ENCODE measurements at regions not wholly inside any gene's neighbourhood (a gene's known extent, or its start where the extent isn't known, plus 50 kb on each side); places are given as distances from the start of the nearest gene placed in this dataset.

DNA sequence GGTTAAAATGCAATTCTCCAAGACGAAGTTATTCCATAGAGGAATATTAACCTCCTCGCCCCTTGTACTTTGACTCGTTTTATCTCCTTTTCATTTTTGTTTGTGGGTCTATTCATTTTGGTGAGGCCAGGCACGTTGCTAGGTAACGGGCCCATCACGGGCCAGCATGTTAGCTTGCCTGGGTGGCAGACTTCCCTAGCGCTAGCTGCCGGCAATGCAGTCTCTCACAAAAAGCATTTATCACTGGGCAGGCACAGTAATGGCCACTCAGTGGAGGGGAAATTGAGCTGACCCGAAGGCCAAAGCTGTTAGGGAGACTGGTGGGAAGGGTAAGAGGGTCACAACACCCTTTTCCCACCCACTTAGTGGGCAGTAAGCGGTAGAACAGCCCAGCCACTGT, 234.4 kb upstream of the FOXD3 start:
- Histone ChIP-seq H3K27ac (ENCODE audit: low read depth, low read length, poor library complexity, severe bottlenecking) (no peak overlapping the region), H3K4me3 (ENCODE audit: low read depth, low read length, poor library complexity, severe bottlenecking) (no peak overlapping the region), H3K4me2 (ENCODE audit: low read length) (no peak overlapping the region), H3K36me3 (ENCODE audit: insufficient read depth, low read length) (no peaks in the 10 kb centered on the region), H3K9me3 (ENCODE audit: low read length) (no peaks in the 10 kb centered on the region), H3K9me2 (ENCODE audit: insufficient read depth, low read length) (no peaks in the 10 kb centered on the region), H2AFZ (ENCODE audit: low read length) (no peak overlapping the region), H4K20me1 (ENCODE audit: insufficient read depth, low read length) (no peaks in the 10 kb centered on the region), H3K79me2 (ENCODE audit: insufficient read depth, low read depth, low read length) (no peaks in the 10 kb centered on the region), H3K4me1 (ENCODE audit: insufficient read depth, low read length, poor library complexity, severe bottlenecking) (no peaks in the 10 kb centered on the region)
- TF ChIP-seq CTCF (conservative IDR thresholded peaks at IDR 0.05; ENCODE audit: low read length) (no peak), EZH2phosphoT487 (IDR thresholded peaks at IDR 0.05; ENCODE audit: borderline replicate concordance, low read depth, low read length) (no peak)
- POLR2A ChIA-PET: no interaction called here
- CTCF ChIA-PET (ENCODE audit: unreplicated experiment): no interaction called here
- intact Hi-C loops (cut with micrococcal nuclease; ENCODE audit: unreplicated experiment): no loop called here
- no peak for DNase-seq (ENCODE audit: low spot score)
- no TSS peak for BruUV-seq (replicated peaks)

GRCh38 chr1:63099188-63099587, 223.2 kb upstream of the FOXD3 start:
- Histone ChIP-seq H3K9me2 (ENCODE audit: insufficient read depth, low read length) (no peaks in the 10 kb centered on the region), H2AFZ (ENCODE audit: low read length) (no peak overlapping the region), H3K36me3 (ENCODE audit: insufficient read depth, low read length) (no peaks in the 10 kb centered on the region), H3K9me3 (ENCODE audit: low read length) (no peaks in the 10 kb centered on the region), H3K4me3 (ENCODE audit: low read depth, low read length, poor library complexity, severe bottlenecking) (no peak overlapping the region), H4K20me1 (ENCODE audit: insufficient read depth, low read length) (no peaks in the 10 kb centered on the region), H3K79me2 (ENCODE audit: insufficient read depth, low read depth, low read length) (no peaks in the 10 kb centered on the region), H3K4me2 (ENCODE audit: low read length) (no peak overlapping the region), H3K27ac (ENCODE audit: low read depth, low read length, poor library complexity, severe bottlenecking) (no peak overlapping the region), H3K4me1 (ENCODE audit: insufficient read depth, low read length, poor library complexity, severe bottlenecking) (no peaks in the 10 kb centered on the region)
- POLR2A ChIA-PET: no interaction called here
- no peak for DNase-seq (ENCODE audit: low spot score)
- CTCF ChIA-PET (ENCODE audit: unreplicated experiment): no interaction called here
- BruUV-seq (replicated peaks): no TSS peak
- intact Hi-C loops (cut with micrococcal nuclease; ENCODE audit: unreplicated experiment): no loop called here
- TF ChIP-seq EZH2phosphoT487 (IDR thresholded peaks at IDR 0.05; ENCODE audit: borderline replicate concordance, low read depth, low read length) (no peak), CTCF (conservative IDR thresholded peaks at IDR 0.05; ENCODE audit: low read length) (no peak)

GRCh38 chr1:63101336-63101735, 221.0 kb upstream of the FOXD3 start:
- H3K27ac ChIP-seq (ENCODE audit: low read depth, low read length, poor library complexity, severe bottlenecking): no peak overlapping the region
- TF ChIP-seq CTCF (conservative IDR thresholded peaks at IDR 0.05; ENCODE audit: low read length) (no peak), EZH2phosphoT487 (IDR thresholded peaks at IDR 0.05; ENCODE audit: borderline replicate concordance, low read depth, low read length) (no peak)
- no peak overlapping the region for H2AFZ ChIP-seq (ENCODE audit: low read length)
- H3K9me3 ChIP-seq (ENCODE audit: low read length): no peaks in the 10 kb centered on the region
- intact Hi-C loops (cut with micrococcal nuclease; ENCODE audit: unreplicated experiment): no loop called here
- no peaks in the 10 kb centered on the region for H3K9me2 ChIP-seq (ENCODE audit: insufficient read depth, low read length)
- no peaks in the 10 kb centered on the region for H4K20me1 ChIP-seq (ENCODE audit: insufficient read depth, low read length)
- ChIA-PET POLR2A (interaction anchor here (0.5 kb wide), 1 partner anchor 262 kb away, joined by 3 read pairs; no protein-coding TSS in a partner anchor), CTCF (ENCODE audit: unreplicated experiment) (no interaction called here)
- H3K4me3 ChIP-seq (ENCODE audit: low read depth, low read length, poor library complexity, severe bottlenecking): no peak overlapping the region
- BruUV-seq (replicated peaks): no TSS peak
- no peak for DNase-seq (ENCODE audit: low spot score)
- no peaks in the 10 kb centered on the region for H3K4me1 ChIP-seq (ENCODE audit: insufficient read depth, low read length, poor library complexity, severe bottlenecking)
- no peaks in the 10 kb centered on the region for H3K79me2 ChIP-seq (ENCODE audit: insufficient read depth, low read depth, low read length)
- no peak overlapping the region for H3K4me2 ChIP-seq (ENCODE audit: low read length)
- H3K36me3 ChIP-seq (ENCODE audit: insufficient read depth, low read length): no peaks in the 10 kb centered on the region

All from OCI-LY7 (cell line).